ENCODE measurements at regions not wholly inside any gene's neighbourhood (a gene's known extent, or its start where the extent isn't known, plus 50 kb on each side); places are given as distances from the start of the nearest gene placed in this dataset.
A peak's percentile ranks its signal among the peaks of the same experiment; 100 is the strongest.
"Not testable (repeated sequence)": the region's sequence is repeated elsewhere in the genome, so short reads cannot be mapped to it uniquely, and the experiment has no call there.

- H3K4me3 ChIP-seq (ENCODE audit: insufficient read depth, low read depth, low read length); DNase-seq: not testable (repeated sequence)
Observed at GRCh38 chr6:48591158-48591557, 480.2 kb upstream of the PTCHD4 start.

GRCh38 chr6:48584846-48585245, 473.8 kb upstream of the PTCHD4 start:
- Histone ChIP-seq H3K27me3 (ENCODE audit: control insufficient read depth, insufficient read depth, low read length) (no peaks in the 10 kb centered on the region), H3K4me3 (ENCODE audit: insufficient read depth, low read depth, low read length) (no peak overlapping the region), H3K36me3 (replicated peaks; ENCODE audit: control insufficient read depth, insufficient read depth, low read length) (no peaks in the 10 kb centered on the region)
- no peak for DNase-seq

More at GRCh38 chr6:48591158-48591557, 480.2 kb upstream of the PTCHD4 start:
- H3K27me3 ChIP-seq (ENCODE audit: control insufficient read depth, insufficient read depth, low read length); H3K36me3 ChIP-seq (replicated peaks; ENCODE audit: control insufficient read depth, insufficient read depth, low read length): not testable (repeated sequence)

- no peaks in the 10 kb centered on the region for H3K36me3 ChIP-seq (replicated peaks; ENCODE audit: control insufficient read depth, insufficient read depth, low read length)
- H3K4me3 ChIP-seq (ENCODE audit: insufficient read depth, low read depth, low read length), result no peak overlapping the region
- no peak for DNase-seq
- no peaks in the 10 kb centered on the region; the same call in 1 of the 2 replicates for H3K27me3 ChIP-seq (ENCODE audit: control insufficient read depth, insufficient read depth, low read length)
Observed at GRCh38 chr6:48570656-48571055, 459.7 kb upstream of the PTCHD4 start.

- H3K36me3 ChIP-seq (replicated peaks; ENCODE audit: control insufficient read depth, insufficient read depth, low read length), result no peaks in the 10 kb centered on the region
- H3K4me3 ChIP-seq (ENCODE audit: insufficient read depth, low read depth, low read length), result no peak overlapping the region
- H3K27me3 ChIP-seq (ENCODE audit: control insufficient read depth, insufficient read depth, low read length), result no peaks in the 10 kb centered on the region; the same call in 1 of the 2 replicates
- no peak for DNase-seq
Observed at GRCh38 chr6:48568856-48569255, 457.9 kb upstream of the PTCHD4 start.

GRCh38 chr6:48567016-48567415, 456.0 kb upstream of the PTCHD4 start:
- Histone ChIP-seq H3K27me3 (ENCODE audit: control insufficient read depth, insufficient read depth, low read length) (no peaks in the 10 kb centered on the region; the same call in 1 of the 2 replicates), H3K36me3 (replicated peaks; ENCODE audit: control insufficient read depth, insufficient read depth, low read length) (no peaks in the 10 kb centered on the region), H3K4me3 (ENCODE audit: insufficient read depth, low read depth, low read length) (no peak overlapping the region)
- DNase-seq, result no peak

- Histone ChIP-seq H3K36me3 (replicated peaks; ENCODE audit: control insufficient read depth, insufficient read depth, low read length) (no peaks in the 10 kb centered on the region), H3K4me3 (ENCODE audit: insufficient read depth, low read depth, low read length) (no peak overlapping the region), H3K27me3 (ENCODE audit: control insufficient read depth, insufficient read depth, low read length) (no peaks in the 10 kb centered on the region)
- DNase-seq, result no peak
Observed at GRCh38 chr6:48564036-48564820, 453.2 kb upstream of the PTCHD4 start.

GRCh38 chr6:48563433-48563832, 452.4 kb upstream of the PTCHD4 start:
- DNase-seq, result no peak
- H3K27me3 ChIP-seq (ENCODE audit: control insufficient read depth, insufficient read depth, low read length), result no peaks in the 10 kb centered on the region
- H3K4me3 ChIP-seq (ENCODE audit: insufficient read depth, low read depth, low read length), result no peak overlapping the region
- H3K36me3 ChIP-seq (replicated peaks; ENCODE audit: control insufficient read depth, insufficient read depth, low read length), result no peaks in the 10 kb centered on the region

GRCh38 chr6:48560408-48560807, 449.4 kb upstream of the PTCHD4 start:
- Histone ChIP-seq H3K36me3 (replicated peaks; ENCODE audit: control insufficient read depth, insufficient read depth, low read length) (no peaks in the 10 kb centered on the region), H3K27me3 (ENCODE audit: control insufficient read depth, insufficient read depth, low read length) (no peaks in the 10 kb centered on the region), H3K4me3 (ENCODE audit: insufficient read depth, low read depth, low read length) (no peak overlapping the region)
- DNase-seq, result no peak

GRCh38 chr6:48553467-48554189, 442.6 kb upstream of the PTCHD4 start:
- no peak for DNase-seq
- Histone ChIP-seq H3K4me3 (ENCODE audit: insufficient read depth, low read depth, low read length) (no peak overlapping the region), H3K27me3 (ENCODE audit: control insufficient read depth, insufficient read depth, low read length) (no peaks in the 10 kb centered on the region), H3K36me3 (replicated peaks; ENCODE audit: control insufficient read depth, insufficient read depth, low read length) (no peaks in the 10 kb centered on the region)

- no peak for DNase-seq
- H3K4me3 ChIP-seq (ENCODE audit: insufficient read depth, low read depth, low read length), result no peak overlapping the region
- no peaks in the 10 kb centered on the region for H3K27me3 ChIP-seq (ENCODE audit: control insufficient read depth, insufficient read depth, low read length)
- H3K36me3 ChIP-seq (replicated peaks; ENCODE audit: control insufficient read depth, insufficient read depth, low read length), result no peaks in the 10 kb centered on the region
Observed at GRCh38 chr6:48552905-48553304, 441.9 kb upstream of the PTCHD4 start.

- H3K36me3 ChIP-seq (replicated peaks; ENCODE audit: control insufficient read depth, insufficient read depth, low read length), result no peaks in the 10 kb centered on the region
- no peak for DNase-seq
- H3K27me3 ChIP-seq (ENCODE audit: control insufficient read depth, insufficient read depth, low read length), result no peaks in the 10 kb centered on the region
- H3K4me3 ChIP-seq (ENCODE audit: insufficient read depth, low read depth, low read length), result no peak overlapping the region
Observed at GRCh38 chr6:48550603-48551002, 439.6 kb upstream of the PTCHD4 start.

GRCh38 chr6:48542191-48542590, 431.2 kb upstream of the PTCHD4 start:
- Histone ChIP-seq H3K4me3 (ENCODE audit: insufficient read depth, low read depth, low read length) (no peak overlapping the region), H3K27me3 (ENCODE audit: control insufficient read depth, insufficient read depth, low read length) (no peaks in the 10 kb centered on the region), H3K36me3 (replicated peaks; ENCODE audit: control insufficient read depth, insufficient read depth, low read length) (no peaks in the 10 kb centered on the region)
- no peak for DNase-seq

GRCh38 chr6:48541649-48542048, 430.7 kb upstream of the PTCHD4 start:
- Histone ChIP-seq H3K4me3 (ENCODE audit: insufficient read depth, low read depth, low read length) (no peak overlapping the region), H3K27me3 (ENCODE audit: control insufficient read depth, insufficient read depth, low read length) (no peaks in the 10 kb centered on the region), H3K36me3 (replicated peaks; ENCODE audit: control insufficient read depth, insufficient read depth, low read length) (no peaks in the 10 kb centered on the region)
- no peak for DNase-seq

GRCh38 chr6:48535582-48536009, 424.6 kb upstream of the PTCHD4 start:
- DNase-seq, result peak; percentile 4
- H3K27me3 ChIP-seq (ENCODE audit: control insufficient read depth, insufficient read depth, low read length), result no peaks in the 10 kb centered on the region
- no peak overlapping the region for H3K4me3 ChIP-seq (ENCODE audit: insufficient read depth, low read depth, low read length)
- H3K36me3 ChIP-seq (replicated peaks; ENCODE audit: control insufficient read depth, insufficient read depth, low read length), result no peaks in the 10 kb centered on the region

- not testable (repeated sequence) for H3K36me3 ChIP-seq (replicated peaks; ENCODE audit: control insufficient read depth, insufficient read depth, low read length); DNase-seq; H3K4me3 ChIP-seq (ENCODE audit: insufficient read depth, low read depth, low read length); H3K27me3 ChIP-seq (ENCODE audit: control insufficient read depth, insufficient read depth, low read length)
Observed at GRCh38 chr6:48530978-48531377, 420.0 kb upstream of the PTCHD4 start.

All from H7 (cell line).